ENCODE measurements at regions not wholly inside any gene's neighbourhood (a gene's known extent, or its start where the extent isn't known, plus 50 kb on each side); places are given as distances from the start of the nearest gene placed in this dataset.
A peak's percentile ranks its signal among the peaks of the same experiment; 100 is the strongest.

GRCh38 chr5:101278917-101279316 is 375.8 kb upstream of the ST8SIA4 start:
- CTCF ChIA-PET = no interaction called here
- intact Hi-C loops (cut with micrococcal nuclease; ENCODE audit: unreplicated experiment) = no loop called here
- TF ChIP-seq TCF7L2 (IDR thresholded peaks at IDR 0.05; ENCODE audit: low read depth, low read length) = no peak
- TF ChIP-seq CTCF (IDR thresholded peaks at IDR 0.05) = no peak
- TF ChIP-seq, protein P1, sequence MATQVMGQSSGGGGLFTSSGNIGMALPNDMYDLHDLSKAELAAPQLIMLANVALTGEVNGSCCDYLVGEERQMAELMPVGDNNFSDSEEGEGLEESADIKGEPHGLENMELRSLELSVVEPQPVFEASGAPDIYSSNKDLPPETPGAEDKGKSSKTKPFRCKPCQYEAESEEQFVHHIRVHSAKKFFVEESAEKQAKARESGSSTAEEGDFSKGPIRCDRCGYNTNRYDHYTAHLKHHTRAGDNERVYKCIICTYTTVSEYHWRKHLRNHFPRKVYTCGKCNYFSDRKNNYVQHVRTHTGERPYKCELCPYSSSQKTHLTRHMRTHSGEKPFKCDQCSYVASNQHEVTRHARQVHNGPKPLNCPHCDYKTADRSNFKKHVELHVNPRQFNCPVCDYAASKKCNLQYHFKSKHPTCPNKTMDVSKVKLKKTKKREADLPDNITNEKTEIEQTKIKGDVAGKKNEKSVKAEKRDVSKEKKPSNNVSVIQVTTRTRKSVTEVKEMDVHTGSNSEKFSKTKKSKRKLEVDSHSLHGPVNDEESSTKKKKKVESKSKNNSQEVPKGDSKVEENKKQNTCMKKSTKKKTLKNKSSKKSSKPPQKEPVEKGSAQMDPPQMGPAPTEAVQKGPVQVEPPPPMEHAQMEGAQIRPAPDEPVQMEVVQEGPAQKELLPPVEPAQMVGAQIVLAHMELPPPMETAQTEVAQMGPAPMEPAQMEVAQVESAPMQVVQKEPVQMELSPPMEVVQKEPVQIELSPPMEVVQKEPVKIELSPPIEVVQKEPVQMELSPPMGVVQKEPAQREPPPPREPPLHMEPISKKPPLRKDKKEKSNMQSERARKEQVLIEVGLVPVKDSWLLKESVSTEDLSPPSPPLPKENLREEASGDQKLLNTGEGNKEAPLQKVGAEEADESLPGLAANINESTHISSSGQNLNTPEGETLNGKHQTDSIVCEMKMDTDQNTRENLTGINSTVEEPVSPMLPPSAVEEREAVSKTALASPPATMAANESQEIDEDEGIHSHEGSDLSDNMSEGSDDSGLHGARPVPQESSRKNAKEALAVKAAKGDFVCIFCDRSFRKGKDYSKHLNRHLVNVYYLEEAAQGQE (IDR thresholded peaks at IDR 0.05; ENCODE audit: insufficient read depth in 1 of 2, low read depth in 2 of 2, low read length in 1 of 2) = no peak
- no peak for TF ChIP-seq POLR2AphosphoS5 (IDR thresholded peaks at IDR 0.05; ENCODE audit: low read depth, low read length)
- TF ChIP-seq SIN3A (IDR thresholded peaks at IDR 0.05; ENCODE audit: borderline replicate concordance, insufficient read depth, low read depth, low read length) = no peak
- H3K4me1 ChIP-seq (ENCODE audit: control insufficient read depth, insufficient read depth, low read length) = no peaks in the 10 kb centered on the region
- no TSS peak for BruUV-seq (replicated peaks)
- no peaks in the 10 kb centered on the region for H3K27me3 ChIP-seq (ENCODE audit: control insufficient read depth, insufficient read depth, low read length)
- H3K27ac ChIP-seq (ENCODE audit: low read length) = no peak overlapping the region
- H3K9me3 ChIP-seq (ENCODE audit: control insufficient read depth, insufficient read depth, low read depth, low read length) = no peaks in the 10 kb centered on the region
- POLR2A ChIA-PET = no interaction called here
- DNase-seq (ENCODE audit: low read depth, low spot score) (no peak), ATAC-seq (no peak)
- H3K4me3 ChIP-seq (ENCODE audit: low read depth in 2 of 2, low read length in 2 of 2) = no peak overlapping the region
- in situ Hi-C loops (cut with HindIII; ENCODE audit: low pct_unique_long_range_greater_than_20kb, low sequenced_read_pairs) = no loop called here
- H3K36me3 ChIP-seq (ENCODE audit: control insufficient read depth, insufficient read depth, low read length) = no peaks in the 10 kb centered on the region

DNA sequence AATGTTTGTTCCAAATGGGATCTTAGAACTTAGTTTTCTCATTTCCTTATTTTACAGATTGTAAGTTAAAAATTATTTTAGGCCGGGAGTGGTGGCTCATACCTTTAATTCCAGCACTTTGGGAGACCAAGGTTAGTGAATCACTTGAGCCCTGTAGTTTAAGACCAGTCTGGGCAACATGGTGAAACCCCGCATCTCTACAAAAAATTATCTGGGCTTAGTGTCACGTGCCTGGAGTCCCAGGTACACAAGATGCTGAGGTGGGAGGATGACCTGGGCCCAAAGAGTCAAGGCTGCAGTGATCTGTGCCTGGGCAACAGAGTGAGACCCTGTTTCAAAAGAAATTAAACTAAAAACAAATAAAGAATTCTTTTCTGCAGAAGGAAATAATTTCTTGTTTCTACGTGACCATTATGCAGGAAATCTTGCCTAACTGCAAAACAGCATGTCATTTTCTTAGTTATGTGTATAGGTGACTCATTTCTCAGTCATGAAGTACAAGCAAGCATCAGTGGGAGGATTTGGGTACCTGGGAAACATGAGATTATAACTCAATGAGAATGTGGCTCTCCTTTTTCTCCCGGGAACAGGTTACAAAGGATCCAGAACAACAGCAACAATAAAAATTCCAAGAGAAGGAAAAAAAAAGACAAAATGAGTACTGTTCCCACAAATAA is 375.1 kb upstream of the ST8SIA4 start:
- ChIA-PET CTCF (no interaction called here), POLR2A (no interaction called here)
- no peak for ATAC-seq
- Histone ChIP-seq H3K27ac (ENCODE audit: low read length) (no peak overlapping the region), H3K9me3 (ENCODE audit: control insufficient read depth, insufficient read depth, low read depth, low read length) (no peaks in the 10 kb centered on the region), H3K36me3 (ENCODE audit: control insufficient read depth, insufficient read depth, low read length) (no peaks in the 10 kb centered on the region), H3K27me3 (ENCODE audit: control insufficient read depth, insufficient read depth, low read length) (no peaks in the 10 kb centered on the region), H3K4me3 (ENCODE audit: low read depth in 2 of 2, low read length in 2 of 2) (no peak overlapping the region), H3K4me1 (ENCODE audit: control insufficient read depth, insufficient read depth, low read length) (no peaks in the 10 kb centered on the region)
- BruUV-seq (replicated peaks) = no TSS peak
- DNase-seq (ENCODE audit: low read depth, low spot score) = peak; percentile 20
- no peak for TF ChIP-seq SIN3A (IDR thresholded peaks at IDR 0.05; ENCODE audit: borderline replicate concordance, insufficient read depth, low read depth, low read length)
- intact Hi-C loops (cut with micrococcal nuclease; ENCODE audit: unreplicated experiment) (no loop called here), in situ Hi-C loops (cut with HindIII; ENCODE audit: low pct_unique_long_range_greater_than_20kb, low sequenced_read_pairs) (no loop called here)

GRCh38 chr5:101271945-101272344 is 368.9 kb upstream of the ST8SIA4 start:
- BruUV-seq (replicated peaks) = no TSS peak
- ChIA-PET POLR2A (no interaction called here), CTCF (no interaction called here)
- Histone ChIP-seq H3K27ac (ENCODE audit: low read length) (no peak overlapping the region), H3K9me3 (ENCODE audit: control insufficient read depth, insufficient read depth, low read depth, low read length) (no peaks in the 10 kb centered on the region), H3K4me1 (ENCODE audit: control insufficient read depth, insufficient read depth, low read length) (no peaks in the 10 kb centered on the region), H3K27me3 (ENCODE audit: control insufficient read depth, insufficient read depth, low read length) (no peaks in the 10 kb centered on the region), H3K36me3 (ENCODE audit: control insufficient read depth, insufficient read depth, low read length) (no peaks in the 10 kb centered on the region), H3K4me3 (ENCODE audit: low read depth in 2 of 2, low read length in 2 of 2) (no peak overlapping the region)
- DNase-seq (ENCODE audit: low read depth, low spot score) (no peak), ATAC-seq (no peak)
- intact Hi-C loops (cut with micrococcal nuclease; ENCODE audit: unreplicated experiment) (no loop called here), in situ Hi-C loops (cut with HindIII; ENCODE audit: low pct_unique_long_range_greater_than_20kb, low sequenced_read_pairs) (no loop called here)
- no peak for TF ChIP-seq POLR2AphosphoS5 (IDR thresholded peaks at IDR 0.05; ENCODE audit: low read depth, low read length)
- TF ChIP-seq SIN3A (IDR thresholded peaks at IDR 0.05; ENCODE audit: borderline replicate concordance, insufficient read depth, low read depth, low read length) = no peak
- TF ChIP-seq CTCF (IDR thresholded peaks at IDR 0.05) = no peak
- no peak for TF ChIP-seq TCF7L2 (IDR thresholded peaks at IDR 0.05; ENCODE audit: low read depth, low read length)
